GM21825 (cell line): ENCODE measurements at regions not wholly inside any gene's neighbourhood (a gene's known extent, or its start where the extent isn't known, plus 50 kb on each side); places are given as distances from the start of the nearest gene placed in this dataset.

Source experiments
- ATAC-seq: cut with Tn5 transposase; IDR thresholded peaks from one replicate; pipeline ENCODE4 v1.9.1; 2021; ENCODE audit warnings: mild to moderate bottlenecking, moderate library complexity; ENCODE audit not compliant: unreplicated experiment

GRCh38 chr2:111219285-111219684, 98.6 kb downstream of the BCL2L11 start:
- ATAC-seq = peak; percentile 79

DNA sequence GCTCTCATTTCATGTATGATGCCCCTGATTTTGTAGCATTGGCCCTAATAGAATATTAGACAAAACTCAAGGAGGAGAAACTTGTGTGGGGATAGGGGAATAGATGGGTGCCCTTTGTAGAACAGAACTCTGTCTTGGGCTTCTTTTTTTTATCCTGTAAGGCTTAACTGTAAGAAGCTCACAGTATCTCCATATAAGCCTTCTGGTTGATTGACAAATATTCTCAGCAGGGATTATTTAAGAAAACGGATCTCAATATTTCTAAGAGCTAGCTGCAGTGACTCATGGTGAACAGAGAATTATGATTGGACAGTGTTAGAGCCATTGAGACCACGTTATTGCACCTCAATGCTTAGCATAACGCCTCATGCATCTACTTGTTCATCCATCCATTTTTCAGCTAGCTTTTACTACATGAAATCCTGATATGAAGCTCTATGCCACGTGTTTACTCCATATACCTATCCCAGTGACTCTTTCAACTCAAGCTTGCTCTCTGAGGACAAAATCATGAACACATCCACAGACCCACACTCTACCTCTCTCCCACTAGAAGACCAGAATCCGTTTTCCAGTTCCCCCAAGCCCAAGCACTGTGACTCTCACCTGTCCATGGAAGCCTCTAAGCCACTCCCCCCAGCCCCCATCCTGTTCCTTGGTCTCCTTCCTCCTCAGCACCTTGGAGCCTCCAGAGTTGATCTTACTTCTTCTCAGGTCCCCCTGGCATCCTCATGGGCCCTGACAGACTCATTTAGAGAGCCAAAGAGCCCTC, 99.2 kb downstream of the BCL2L11 start:
- ATAC-seq = no peak

DNA sequence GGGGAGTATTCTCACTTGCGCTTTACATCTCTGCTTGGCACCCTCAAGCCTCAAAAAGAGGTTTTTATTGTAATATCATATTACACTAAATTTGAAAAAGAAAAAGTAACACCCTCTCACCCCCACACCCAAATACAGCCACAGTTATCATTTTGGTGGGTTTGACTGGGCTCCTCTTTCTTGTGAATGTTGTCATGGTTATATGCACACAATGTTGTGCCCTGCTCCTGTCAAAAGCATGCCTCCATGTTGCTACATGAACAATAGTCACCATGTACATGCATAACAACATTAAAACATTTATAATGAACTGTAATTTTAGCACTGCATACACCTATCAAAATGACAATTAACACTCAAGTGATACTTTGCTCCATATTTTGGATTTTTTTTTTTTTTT, 100.2 kb downstream of the BCL2L11 start:
- ATAC-seq = no peak

DNA sequence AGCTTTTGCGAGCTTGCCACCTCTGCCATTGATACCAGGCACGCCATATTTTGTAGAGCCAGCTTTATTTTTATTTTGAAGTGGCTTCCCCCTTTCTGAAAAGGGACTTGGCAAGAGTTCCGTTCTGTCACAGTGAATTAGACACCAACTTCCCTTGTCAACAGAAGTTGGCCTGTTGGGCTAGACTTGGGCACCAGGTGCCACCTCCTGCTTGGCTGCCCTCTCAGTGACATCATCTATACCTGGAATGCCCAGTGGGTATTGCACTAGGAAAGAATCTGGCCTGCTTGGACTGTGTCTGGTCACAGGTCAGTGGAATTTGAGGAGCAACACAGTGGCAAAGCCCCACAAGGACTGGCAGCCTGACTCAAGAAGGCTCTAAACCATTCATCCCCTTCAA, 101.0 kb downstream of the BCL2L11 start:
- ATAC-seq = no peak

DNA sequence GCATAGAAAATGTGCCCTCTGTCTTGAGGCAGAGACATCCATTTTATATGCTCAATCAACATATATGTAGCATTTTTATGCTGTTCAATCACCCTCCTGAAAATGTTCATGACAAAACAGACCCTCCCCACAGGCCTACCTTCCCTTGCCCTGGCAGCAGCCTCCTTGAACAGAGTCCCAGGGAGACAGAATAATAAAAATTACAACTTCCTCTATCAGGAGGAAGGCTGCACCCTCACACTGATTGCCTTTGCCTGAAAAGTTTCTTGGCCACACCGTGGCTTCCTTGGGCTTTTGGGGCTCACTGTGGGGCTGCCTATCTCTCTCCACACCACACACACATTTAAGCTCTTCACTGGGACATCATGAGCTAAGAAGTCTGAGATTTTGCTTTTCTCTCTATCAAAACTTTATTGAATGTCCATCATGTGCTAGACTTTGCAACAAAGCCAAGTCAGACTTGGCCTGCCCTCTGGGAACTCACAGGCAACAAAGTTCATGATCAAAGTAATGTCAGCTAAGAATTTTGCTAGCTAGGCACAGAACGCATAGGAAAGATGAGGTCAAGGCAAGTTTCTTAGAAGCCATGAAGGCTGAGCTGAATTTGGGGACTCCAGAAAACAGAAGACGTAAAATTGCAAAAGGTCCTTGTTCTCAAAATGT, 101.6 kb downstream of the BCL2L11 start:
- no peak for ATAC-seq

DNA sequence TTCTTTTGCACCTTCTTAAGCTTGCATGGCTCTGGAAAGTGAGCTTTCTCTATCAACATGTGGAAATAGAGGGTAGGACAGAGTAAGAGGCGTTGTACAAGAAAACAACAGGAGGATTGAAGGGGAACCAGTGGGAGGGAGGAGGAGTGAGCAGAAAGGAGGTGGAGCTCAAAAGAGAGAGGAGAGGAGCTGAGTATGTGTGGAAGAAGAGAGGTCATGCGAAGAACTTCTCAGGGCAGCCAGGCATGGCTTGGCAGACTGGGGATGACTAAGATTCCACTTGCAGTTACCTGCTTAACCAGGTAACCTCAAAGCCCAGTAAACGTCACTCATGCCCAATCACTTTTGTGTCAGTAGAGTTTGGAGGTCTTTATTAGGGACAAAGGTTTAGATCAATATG, 105.1 kb downstream of the BCL2L11 start:
- ATAC-seq = no peak

- ATAC-seq = no peak
These were observed 106.4 kb downstream of the BCL2L11 start for GRCh38 chr2:111226876-111227700.

DNA sequence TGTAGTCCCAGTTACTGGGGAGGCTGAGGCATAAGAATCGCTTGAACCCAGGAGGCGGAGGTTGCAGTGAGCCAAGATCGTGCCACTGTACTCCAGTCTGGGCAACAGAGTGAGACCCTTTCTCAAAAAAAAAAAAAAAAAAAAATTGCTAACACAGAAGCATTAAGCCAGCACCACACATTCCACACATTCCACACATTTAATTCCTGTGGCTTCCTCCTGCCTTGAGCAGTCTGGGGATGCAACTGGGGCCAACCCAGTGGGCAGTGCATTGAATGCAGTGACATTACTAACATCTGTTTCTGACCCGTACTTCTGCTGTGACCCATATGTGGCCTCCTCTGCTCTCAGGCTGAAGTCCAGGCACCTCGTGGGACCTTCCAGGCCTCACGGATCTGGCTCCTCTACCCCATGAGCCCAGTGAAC, 107.0 kb downstream of the BCL2L11 start:
- no peak for ATAC-seq

DNA sequence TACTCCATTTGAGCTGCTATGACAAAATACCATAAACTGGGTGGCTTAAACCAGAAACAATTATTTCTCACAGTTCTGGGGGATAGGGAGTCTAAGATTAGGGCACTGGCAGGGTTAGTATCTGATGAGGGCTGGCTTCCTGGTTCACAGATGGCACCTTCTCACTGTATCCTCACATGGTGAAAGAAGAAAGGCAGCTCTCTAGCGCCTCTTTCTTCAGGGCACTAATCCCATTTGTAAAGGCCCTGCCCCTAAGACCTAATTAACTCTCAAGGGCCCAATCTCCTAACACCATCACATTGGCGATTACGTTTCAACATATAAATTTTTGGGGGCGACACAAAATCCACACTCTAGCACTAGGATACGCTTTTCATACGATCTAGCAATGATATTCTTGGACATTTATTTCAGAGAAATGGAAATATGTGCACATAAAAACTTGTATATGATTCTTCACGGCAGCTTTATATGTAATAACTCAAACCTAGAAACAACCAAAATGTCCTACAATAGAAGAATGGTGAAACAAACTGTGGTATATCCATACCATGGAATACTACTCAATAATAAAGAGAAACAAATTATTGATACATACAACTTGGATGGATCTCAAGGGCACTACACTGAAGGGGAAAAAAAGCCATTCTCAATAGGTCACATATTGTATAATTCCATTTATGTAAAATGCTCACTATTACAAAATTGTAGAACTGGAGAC, 111.0 kb downstream of the BCL2L11 start:
- ATAC-seq = no peak

- ATAC-seq = no peak
These were observed 114.7 kb downstream of the BCL2L11 start for GRCh38 chr2:111235192-111236015.

GRCh38 chr2:111236025-111236424, 115.3 kb downstream of the BCL2L11 start:
- ATAC-seq = no peak

DNA sequence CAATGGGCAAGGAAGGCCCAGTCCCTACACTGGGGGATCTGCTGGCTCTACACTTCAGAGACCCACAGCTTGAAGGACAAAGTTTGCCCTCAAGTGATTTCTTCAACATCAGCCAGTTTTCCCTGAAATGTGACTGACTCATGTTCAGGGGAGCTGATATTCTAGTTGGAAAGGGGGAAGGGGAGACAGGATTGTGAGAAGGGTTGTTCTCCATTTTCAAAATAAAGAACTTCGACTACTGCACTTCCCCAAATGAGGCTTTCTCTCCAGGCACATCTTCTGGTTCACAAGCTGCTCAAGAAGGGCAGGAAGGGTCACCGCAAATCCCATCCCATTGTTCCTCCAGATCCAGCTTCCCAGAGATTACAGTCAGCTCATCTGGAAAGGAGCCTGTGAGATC, 117.6 kb downstream of the BCL2L11 start:
- no peak for ATAC-seq

DNA sequence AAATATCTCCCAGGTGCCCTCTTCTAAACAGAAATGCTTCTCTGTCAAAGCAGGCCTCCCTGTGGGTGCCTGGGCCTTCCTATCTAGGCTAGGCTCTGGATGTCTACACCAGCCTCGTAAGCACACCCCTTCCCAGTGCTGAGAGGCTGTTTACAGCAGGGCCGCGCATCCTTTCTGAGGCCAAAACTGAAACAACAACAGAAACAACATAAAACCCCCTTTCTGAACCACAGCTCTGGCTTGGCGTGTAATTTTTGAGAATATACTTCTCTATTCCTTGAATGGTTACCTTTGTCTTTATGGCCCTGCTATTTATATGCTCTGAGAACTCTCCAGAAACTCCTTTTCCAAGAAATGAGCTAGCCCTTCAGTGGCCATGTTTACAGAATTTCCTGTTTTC, 118.4 kb downstream of the BCL2L11 start:
- ATAC-seq = peak; percentile 89

GRCh38 chr2:111239581-111240249, 119.0 kb downstream of the BCL2L11 start:
- no peak for ATAC-seq

DNA sequence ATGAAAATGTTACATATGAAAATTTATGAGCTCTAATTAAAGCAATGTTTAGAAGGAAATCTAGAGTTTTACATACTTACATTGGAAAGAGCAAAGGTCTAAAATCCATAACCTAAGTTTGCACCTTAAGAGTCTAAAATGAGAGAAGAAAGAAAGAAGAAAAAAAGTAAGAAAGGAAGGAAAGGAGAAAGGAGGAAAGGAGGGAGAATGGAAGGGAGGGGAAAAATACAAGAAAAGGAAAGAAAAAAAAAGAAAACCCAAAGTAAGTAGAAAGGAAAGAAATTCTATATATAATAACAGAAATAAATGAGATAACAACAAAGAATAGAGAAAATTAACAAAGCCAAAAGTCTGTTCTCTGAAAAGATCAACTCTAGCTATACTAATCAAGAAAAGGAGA, 122.6 kb downstream of the BCL2L11 start:
- ATAC-seq = no peak

GRCh38 chr2:111244864-111245263, 124.2 kb downstream of the BCL2L11 start:
- ATAC-seq = no peak

GRCh38 chr2:111246620-111247061, 125.9 kb downstream of the BCL2L11 start:
- no peak for ATAC-seq

GRCh38 chr2:111247491-111247890, 126.8 kb downstream of the BCL2L11 start:
- ATAC-seq = no peak

- no peak for ATAC-seq
These were observed 129.1 kb downstream of the BCL2L11 start for GRCh38 chr2:111249806-111250205.
